HG03520 (cell line): ENCODE measurements at regions not wholly inside any gene's neighbourhood (a gene's known extent, or its start where the extent isn't known, plus 50 kb on each side); places are given as distances from the start of the nearest gene placed in this dataset.
"Not testable (repeated sequence)": the region's sequence is repeated elsewhere in the genome, so short reads cannot be mapped to it uniquely, and the experiment has no call there.

Experiments
- ATAC-seq: cut with Tn5 transposase; IDR thresholded peaks from one replicate; pipeline ENCODE4 v1.9.1; 2021; ENCODE audit warnings: mild to moderate bottlenecking, moderate library complexity; ENCODE audit not compliant: unreplicated experiment

- not testable (repeated sequence) for ATAC-seq
Observed at GRCh38 chr5:1731855-1732237, 67.8 kb downstream of the MRPL36 start.

- ATAC-seq = no peak
Observed at GRCh38 chr5:1731091-1731639, 68.5 kb downstream of the MRPL36 start.

- ATAC-seq = no peak
Observed at GRCh38 chr5:1730487-1730847, 69.2 kb downstream of the MRPL36 start.

GRCh38 chr5:1729641-1730486, 69.8 kb downstream of the MRPL36 start:
- no peak for ATAC-seq

GRCh38 chr5:1728846-1729245, 70.8 kb downstream of the MRPL36 start:
- ATAC-seq = no peak

GRCh38 chr5:1727571-1727970, 72.1 kb downstream of the MRPL36 start:
- no peak for ATAC-seq

- no peak for ATAC-seq
Observed at GRCh38 chr5:1726956-1727355, 72.7 kb downstream of the MRPL36 start.

- no peak for ATAC-seq
Observed at GRCh38 chr5:1726469-1726865, 73.2 kb downstream of the MRPL36 start.

GRCh38 chr5:1725641-1726468, 73.8 kb downstream of the MRPL36 start:
- no peak for ATAC-seq

- ATAC-seq = no peak
Observed at GRCh38 chr5:1724822-1725602, 74.6 kb downstream of the MRPL36 start.

GRCh38 chr5:1723957-1724821, 75.4 kb downstream of the MRPL36 start:
- ATAC-seq = no peak

- ATAC-seq = no peak
Observed at GRCh38 chr5:1723476-1723875, 76.2 kb downstream of the MRPL36 start.

- no peak for ATAC-seq
Observed at GRCh38 chr5:1722877-1723276, 76.8 kb downstream of the MRPL36 start.

- no peak for ATAC-seq
Observed at GRCh38 chr5:1720396-1721110, 79.1 kb downstream of the MRPL36 start.

- no peak for ATAC-seq
Observed at GRCh38 chr5:1719860-1720259, 79.8 kb downstream of the MRPL36 start.

- no peak for ATAC-seq
Observed at GRCh38 chr5:1718669-1719068, 81.0 kb downstream of the MRPL36 start.

- ATAC-seq = not testable (repeated sequence)
Observed at GRCh38 chr5:1710091-1710490, 89.5 kb downstream of the MRPL36 start.

- no peak for ATAC-seq
Observed at GRCh38 chr5:1709171-1709803, 90.3 kb downstream of the MRPL36 start.

- no peak for ATAC-seq
Observed at GRCh38 chr5:1708592-1709141, 91.0 kb downstream of the MRPL36 start.
